Spleen (tissue), 11 donors: ENCODE measurements at regions not wholly inside any gene's neighbourhood (a gene's known extent, or its start where the extent isn't known, plus 50 kb on each side); places are given as distances from the start of the nearest gene placed in this dataset.

Experiments used
- DNase-seq: peaks from one replicate; pipeline ENCODE4 v3.0.0-alpha.2; 2020
- H3K27ac ChIP-seq, 8 donors: fragments of 200-600 bp; sonication (generic) in 7 of 8; 1 replicate in 4 of 8; 2 replicates in 4 of 8; pipeline versions ENCODE4 v1.5.0 to v1.8.0; 2016 to 2021; ENCODE audit warnings: inconsistent platforms in 4 of 8, mild to moderate bottlenecking in 4 of 8, moderate library complexity in 1 of 8
- H3K27me3 ChIP-seq, 7 donors: fragments of 200-600 bp; sonication (generic) in 6 of 7; replicated peaks in 1 of 7; 1 replicate in 4 of 7; 2 replicates in 3 of 7; pipeline versions ENCODE4 v1.5.0 to v1.8.0; 2016 to 2021; ENCODE audit warnings: inconsistent platforms in 3 of 7, mild to moderate bottlenecking in 1 of 7
- H3K36me3 ChIP-seq, 6 donors: fragments of 200-600 bp; sonication (generic) in 5 of 6; 1 replicate in 4 of 6; 2 replicates in 2 of 6; pipeline versions ENCODE4 v1.5.0 to v1.8.0; 2016 to 2021; ENCODE audit warnings: inconsistent platforms in 2 of 6
- H3K4me1 ChIP-seq, 6 donors: fragments of 200-600 bp; sonication (generic) in 5 of 6; 1 replicate in 3 of 6; 2 replicates in 3 of 6; pipeline versions ENCODE4 v1.5.0 to v1.8.0; 2016 to 2021; ENCODE audit warnings: inconsistent platforms in 3 of 6
- H3K4me3 ChIP-seq, 8 donors: fragments of 200-600 bp; sonication (generic) in 7 of 8; 1 replicate in 4 of 8; 2 replicates in 4 of 8; pipeline versions ENCODE4 v1.5.0 to v1.8.0; 2016 to 2021; ENCODE audit warnings: inconsistent platforms in 4 of 8, mild to moderate bottlenecking in 4 of 8, moderate library complexity in 2 of 8
- H3K9me3 ChIP-seq, 8 donors: fragments of 200-600 bp; sonication (generic) in 7 of 8; 1 replicate in 4 of 8; 2 replicates in 4 of 8; pipeline versions ENCODE4 v1.5.0 to v1.8.0; 2016 to 2021; ENCODE audit warnings: inconsistent platforms in 4 of 8
- CTCF ChIP-seq, 11 experiments: fragments of 200-600 bp in 7 of 11; fragments of 450-650 bp in 4 of 11; sonication (generic) in 4 of 11; IDR thresholded peaks in 8 of 11; conservative IDR thresholded peaks in 3 of 11; 1 replicate in 7 of 11; 2 replicates in 4 of 11; pipeline versions ENCODE4 v1.4.0 to v1.8.0; 2016 to 2021; ENCODE audit warnings: antibody characterized with exemption in 11 of 11, inconsistent platforms in 4 of 11, mild to moderate bottlenecking in 1 of 11
- POLR2A ChIP-seq, 3 donors: fragments of 450-650 bp; IDR thresholded peaks; one replicate each; pipeline ENCODE4 v1.5.1; 2017; ENCODE audit warnings: antibody characterized with exemption in 3 of 3, mild to moderate bottlenecking in 1 of 3
- POLR2AphosphoS5 ChIP-seq, 3 donors: sonication (generic); formaldehyde crosslinking; IDR thresholded peaks; one replicate each; pipeline ENCODE4 v1.5.1; 2017; ENCODE audit warnings: antibody characterized with exemption in 3 of 3
- WGBS, 5 donors: extraction: QIAGEN DNeasy Blood & Tissue Kit in 3 of 5; methylation state at CpG; one replicate each; pipeline versions ENCODE4 v1.1.5 to v1.1.7; 2013 to 2018; 5-methylcytosine and 5-hydroxymethylcytosine counted together
- intact Hi-C: fragments of 100-400 bp; cut with DNase I; formaldehyde crosslinking; loops from one replicate; pipeline ENCODE4 v1.15.0; 2023; ENCODE audit warnings: low total_unique reads
- donor health status: healthy with polysubstance abuse.
- donor health status: DM: no; HTN: no; CAD: no; lungs with moderate emphysema.
- donor health status: DM: no; HTN: no; CAD: no.
- donor health status: Bipolar disorder and iron deficiency.
- donor health status: healthy.
- donor health status: DM: no; HTN: no; CAD: no.
- donor health status: DM: yes; HTN: yes; CAD: no.

- H3K4me1 ChIP-seq = no peaks in the 10 kb centered on the region
- intact Hi-C loops = no loop called here
- no peak for DNase-seq
- H3K9me3 ChIP-seq = no peaks in the 10 kb centered on the region
- no peaks in the 10 kb centered on the region for H3K27me3 ChIP-seq
- TF ChIP-seq CTCF (IDR thresholded peaks at IDR 0.05 in 8 of 11, conservative IDR thresholded peaks at IDR 0.05 in 3 of 11) (no peak), POLR2A (IDR thresholded peaks at IDR 0.05) (no peak), POLR2AphosphoS5 (IDR thresholded peaks at IDR 0.05) (no peak)
- no peaks in the 10 kb centered on the region for H3K36me3 ChIP-seq
- H3K27ac ChIP-seq = no peak overlapping the region
- 79 to 93% (median 88%) methylated on average over 5 of the region's 5 CpGs for WGBS, 5 donors
- no peak overlapping the region for H3K4me3 ChIP-seq
Observed at GRCh38 chr12:107557026-107557425, 128.6 kb upstream of the PWP1 start.

DNA sequence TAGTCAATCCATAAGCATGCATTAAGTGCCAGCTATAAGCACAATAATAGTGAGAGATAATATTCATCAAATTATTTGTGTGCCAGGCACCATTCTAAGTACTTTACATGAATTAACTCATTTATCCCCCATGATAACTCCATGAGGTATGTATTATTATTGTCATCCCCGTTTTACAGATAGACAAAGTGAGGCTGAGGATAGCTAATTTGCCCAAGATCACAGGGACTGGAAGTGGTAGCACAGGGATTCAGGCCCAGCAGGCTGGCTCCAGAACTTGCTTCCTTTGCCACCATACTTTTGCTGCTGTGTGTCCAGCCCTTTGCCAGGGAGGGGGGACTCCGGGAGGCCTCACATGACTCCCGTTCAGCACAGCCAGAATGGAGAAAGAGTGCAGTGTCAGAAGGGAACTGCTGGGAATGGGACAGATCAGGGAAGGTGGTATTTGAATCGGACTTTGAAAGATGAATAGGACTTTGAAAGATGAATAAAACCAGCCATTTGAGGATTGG is 128.0 kb upstream of the PWP1 start:
- Histone ChIP-seq H3K27me3 (no peaks in the 10 kb centered on the region), H3K4me3 (no peak overlapping the region), H3K36me3 (no peaks in the 10 kb centered on the region), H3K27ac (no peak overlapping the region), H3K9me3 (no peaks in the 10 kb centered on the region), H3K4me1 (no peaks in the 10 kb centered on the region)
- WGBS, 5 donors = 72 to 84% (median 78%) methylated on average over 4 of the region's 4 CpGs
- intact Hi-C loops = no loop called here
- no peak for DNase-seq
- TF ChIP-seq POLR2A (IDR thresholded peaks at IDR 0.05) (no peak), CTCF (IDR thresholded peaks at IDR 0.05 in 8 of 11, conservative IDR thresholded peaks at IDR 0.05 in 3 of 11) (no peak), POLR2AphosphoS5 (IDR thresholded peaks at IDR 0.05) (no peak)

DNA sequence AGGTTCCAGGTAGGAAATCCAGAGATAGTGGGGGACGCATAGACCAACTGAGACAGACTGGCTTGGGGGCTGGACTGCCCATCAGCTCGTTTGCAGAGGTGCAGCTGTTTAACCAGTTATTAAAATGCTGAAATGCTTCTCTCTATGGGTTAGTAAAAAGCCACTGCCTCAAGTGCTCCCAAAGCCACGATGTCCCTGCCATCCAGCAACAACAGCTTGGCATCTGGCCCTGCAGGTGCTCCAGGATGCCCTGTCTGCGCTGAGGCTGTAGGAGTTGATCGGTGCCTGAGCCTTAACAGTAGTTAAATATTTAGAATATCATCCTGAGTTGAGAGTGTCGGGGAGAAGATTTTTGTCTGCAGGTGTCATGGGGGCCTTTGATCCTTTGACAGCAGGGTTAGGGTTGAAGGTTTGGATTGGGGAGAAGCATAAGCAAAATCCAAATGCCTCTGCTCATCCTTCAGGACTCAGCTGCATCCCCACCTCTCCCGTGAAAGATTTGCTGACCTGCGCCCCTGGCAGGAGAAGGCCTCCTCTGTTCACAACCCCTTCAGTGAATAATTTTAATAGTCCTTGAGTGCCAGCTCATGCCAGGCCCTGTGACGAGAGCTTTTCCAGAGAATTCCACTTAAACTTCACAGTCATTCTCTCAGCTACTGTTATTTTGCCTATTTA is 127.3 kb upstream of the PWP1 start:
- H3K4me3 ChIP-seq = no peak overlapping the region
- H3K27me3 ChIP-seq = no peaks in the 10 kb centered on the region
- DNase-seq = no peak
- no peaks in the 10 kb centered on the region for H3K4me1 ChIP-seq
- H3K27ac ChIP-seq = no peak overlapping the region
- intact Hi-C loops = no loop called here
- no peaks in the 10 kb centered on the region for H3K9me3 ChIP-seq
- no peaks in the 10 kb centered on the region for H3K36me3 ChIP-seq
- TF ChIP-seq POLR2A (IDR thresholded peaks at IDR 0.05) (no peak), CTCF (IDR thresholded peaks at IDR 0.05 in 8 of 11, conservative IDR thresholded peaks at IDR 0.05 in 3 of 11) (no peak), POLR2AphosphoS5 (IDR thresholded peaks at IDR 0.05) (no peak)
- WGBS, 5 donors = 76 to 92% (median 85%) methylated on average over 9 of the region's 9 CpGs

DNA sequence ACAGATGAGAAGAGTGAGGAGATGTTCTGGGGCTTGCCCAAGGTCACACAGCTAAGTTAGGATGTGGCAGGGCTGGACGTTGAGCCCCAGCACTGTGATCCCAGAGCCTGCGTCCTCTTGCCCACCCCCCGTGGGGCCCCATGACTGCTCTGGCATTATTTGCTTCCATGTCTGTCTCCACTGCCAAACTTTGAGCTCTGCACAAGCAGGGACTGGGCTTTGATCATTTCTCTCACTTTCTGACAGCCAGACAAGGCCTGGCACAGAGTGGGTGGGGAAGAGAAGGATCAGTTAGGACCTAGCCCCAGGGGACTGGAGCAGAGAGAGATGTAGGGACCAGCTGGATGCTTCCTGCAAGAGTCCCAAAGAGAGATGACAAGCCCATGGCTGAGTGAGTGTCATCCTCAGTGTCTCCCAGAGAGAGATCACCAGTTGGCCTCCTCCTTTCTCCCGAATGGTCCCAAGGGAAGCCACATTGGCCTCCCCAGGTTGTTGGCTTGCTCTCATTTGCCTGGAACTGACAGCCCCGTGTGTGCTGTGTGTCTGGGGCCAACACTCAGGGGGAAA is 126.7 kb upstream of the PWP1 start:
- 34 to 77% (median 70%) methylated on average over 4 to 5 of the region's 5 CpGs for WGBS, 5 donors
- Histone ChIP-seq H3K27me3 (no peaks in the 10 kb centered on the region), H3K9me3 (no peaks in the 10 kb centered on the region), H3K4me3 (no peak overlapping the region), H3K36me3 (no peaks in the 10 kb centered on the region), H3K27ac (no peak overlapping the region), H3K4me1 (no peaks in the 10 kb centered on the region)
- DNase-seq = no peak
- intact Hi-C loops = no loop called here
- TF ChIP-seq POLR2A (IDR thresholded peaks at IDR 0.05) = no peak
- TF ChIP-seq POLR2AphosphoS5 (IDR thresholded peaks at IDR 0.05) = no peak
- TF ChIP-seq CTCF (IDR thresholded peaks at IDR 0.05 in 8 of 11, conservative IDR thresholded peaks at IDR 0.05 in 3 of 11) = no peak
